Ovary (tissue), 3 donors: ENCODE measurements at regions not wholly inside any gene's neighbourhood (a gene's known extent, or its start where the extent isn't known, plus 50 kb on each side); places are given as distances from the start of the nearest gene placed in this dataset.

Experiments used
- EP300 ChIP-seq: sonication (generic); formaldehyde crosslinking; IDR thresholded peaks from one replicate; pipeline ENCODE4 v1.6.1; 2017; ENCODE audit warnings: antibody characterized with exemption
- POLR2A ChIP-seq: fragments of 450-650 bp; IDR thresholded peaks from one replicate; pipeline ENCODE4 v1.6.1; 2017; ENCODE audit warnings: antibody characterized with exemption, mild to moderate bottlenecking, moderate library complexity
- TF ChIP-seq, protein P1 (sequence below), 3 donors: fragments of 450-650 bp in 2 of 3; fragments of 200-600 bp in 1 of 3; IDR thresholded peaks; one replicate each; pipeline versions ENCODE4 v1.5.1 to v1.8.0; 2016 to 2022; ENCODE audit warnings: antibody characterized with exemption in 3 of 3, mild to moderate bottlenecking in 1 of 3
- donor health status: DM: no; HTN: no; CAD: no.

GRCh38 chr6:170102582-170103481, 188.0 kb downstream of the DLL1 start:
- TF ChIP-seq EP300 (no peak), POLR2A (no peak)
- TF ChIP-seq, protein P1, sequence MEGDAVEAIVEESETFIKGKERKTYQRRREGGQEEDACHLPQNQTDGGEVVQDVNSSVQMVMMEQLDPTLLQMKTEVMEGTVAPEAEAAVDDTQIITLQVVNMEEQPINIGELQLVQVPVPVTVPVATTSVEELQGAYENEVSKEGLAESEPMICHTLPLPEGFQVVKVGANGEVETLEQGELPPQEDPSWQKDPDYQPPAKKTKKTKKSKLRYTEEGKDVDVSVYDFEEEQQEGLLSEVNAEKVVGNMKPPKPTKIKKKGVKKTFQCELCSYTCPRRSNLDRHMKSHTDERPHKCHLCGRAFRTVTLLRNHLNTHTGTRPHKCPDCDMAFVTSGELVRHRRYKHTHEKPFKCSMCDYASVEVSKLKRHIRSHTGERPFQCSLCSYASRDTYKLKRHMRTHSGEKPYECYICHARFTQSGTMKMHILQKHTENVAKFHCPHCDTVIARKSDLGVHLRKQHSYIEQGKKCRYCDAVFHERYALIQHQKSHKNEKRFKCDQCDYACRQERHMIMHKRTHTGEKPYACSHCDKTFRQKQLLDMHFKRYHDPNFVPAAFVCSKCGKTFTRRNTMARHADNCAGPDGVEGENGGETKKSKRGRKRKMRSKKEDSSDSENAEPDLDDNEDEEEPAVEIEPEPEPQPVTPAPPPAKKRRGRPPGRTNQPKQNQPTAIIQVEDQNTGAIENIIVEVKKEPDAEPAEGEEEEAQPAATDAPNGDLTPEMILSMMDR (IDR thresholded peaks at IDR 0.05) = no peak
